ENCODE measurements at regions not wholly inside any gene's neighbourhood (a gene's known extent, or its start where the extent isn't known, plus 50 kb on each side); places are given as distances from the start of the nearest gene placed in this dataset.

DNA sequence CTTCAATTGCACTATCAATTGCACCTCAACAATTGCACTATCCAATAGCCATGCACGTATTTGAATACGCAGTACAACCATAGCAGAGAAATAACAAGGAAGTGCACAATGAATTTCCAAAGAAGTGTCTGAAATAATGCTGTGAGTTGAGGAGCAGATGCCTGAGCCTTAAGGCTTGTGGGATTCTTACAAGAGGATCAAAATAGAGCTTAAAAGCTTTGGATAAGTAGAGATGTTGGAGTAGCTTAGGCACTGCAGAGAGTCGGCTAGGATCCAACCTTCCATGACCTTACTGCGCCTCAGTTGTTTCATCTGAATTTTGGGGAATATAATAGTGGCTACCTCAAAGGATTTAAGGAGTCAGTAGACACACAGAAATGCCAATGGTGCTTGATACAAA is 196.1 kb upstream of the FLRT2 start:
- H3K4me1 ChIP-seq, result no peaks in the 10 kb centered on the region
- no peak overlapping the region for H3K9ac ChIP-seq
- no peaks in the 10 kb centered on the region for H3K9me3 ChIP-seq (ENCODE audit: control insufficient read depth, low read length)
- no peak overlapping the region for H3K4me2 ChIP-seq (ENCODE audit: low read length)
- no peaks in the 10 kb centered on the region for H3K79me2 ChIP-seq
- H3K4me3 ChIP-seq (ENCODE audit: low read depth, low read length), result no peak overlapping the region
- no peaks in the 10 kb centered on the region for H3K27me3 ChIP-seq (ENCODE audit: control insufficient read depth, insufficient read depth, low read length)
- TF ChIP-seq, protein P1, sequence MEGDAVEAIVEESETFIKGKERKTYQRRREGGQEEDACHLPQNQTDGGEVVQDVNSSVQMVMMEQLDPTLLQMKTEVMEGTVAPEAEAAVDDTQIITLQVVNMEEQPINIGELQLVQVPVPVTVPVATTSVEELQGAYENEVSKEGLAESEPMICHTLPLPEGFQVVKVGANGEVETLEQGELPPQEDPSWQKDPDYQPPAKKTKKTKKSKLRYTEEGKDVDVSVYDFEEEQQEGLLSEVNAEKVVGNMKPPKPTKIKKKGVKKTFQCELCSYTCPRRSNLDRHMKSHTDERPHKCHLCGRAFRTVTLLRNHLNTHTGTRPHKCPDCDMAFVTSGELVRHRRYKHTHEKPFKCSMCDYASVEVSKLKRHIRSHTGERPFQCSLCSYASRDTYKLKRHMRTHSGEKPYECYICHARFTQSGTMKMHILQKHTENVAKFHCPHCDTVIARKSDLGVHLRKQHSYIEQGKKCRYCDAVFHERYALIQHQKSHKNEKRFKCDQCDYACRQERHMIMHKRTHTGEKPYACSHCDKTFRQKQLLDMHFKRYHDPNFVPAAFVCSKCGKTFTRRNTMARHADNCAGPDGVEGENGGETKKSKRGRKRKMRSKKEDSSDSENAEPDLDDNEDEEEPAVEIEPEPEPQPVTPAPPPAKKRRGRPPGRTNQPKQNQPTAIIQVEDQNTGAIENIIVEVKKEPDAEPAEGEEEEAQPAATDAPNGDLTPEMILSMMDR (IDR thresholded peaks at IDR 0.05), result no peak
- no peak overlapping the region for H2AFZ ChIP-seq
- no peak overlapping the region for H3K27ac ChIP-seq
- no peaks in the 10 kb centered on the region for H3K36me3 ChIP-seq (ENCODE audit: control insufficient read depth, insufficient read depth, low read length)

DNA sequence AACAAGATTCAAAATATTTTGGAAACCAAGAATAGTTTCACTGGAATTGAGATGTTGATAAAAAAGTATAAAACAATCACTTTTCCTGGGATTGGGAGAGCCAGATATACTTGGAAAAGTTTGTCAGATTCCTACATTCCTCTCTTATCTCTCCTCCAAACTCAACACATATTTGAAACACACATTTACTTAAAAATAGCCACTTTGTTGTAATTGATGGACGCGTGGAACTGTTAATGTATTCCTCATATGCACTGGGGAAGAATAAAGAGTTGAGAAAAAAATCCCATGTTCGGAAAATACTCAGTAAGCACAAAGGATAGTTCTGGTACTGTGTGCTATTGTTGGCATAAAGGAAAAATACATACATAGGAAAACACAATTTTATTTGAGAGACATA is 195.6 kb upstream of the FLRT2 start:
- TF ChIP-seq, protein P1 (IDR thresholded peaks at IDR 0.05), result no peak
- Histone ChIP-seq H3K9me3 (ENCODE audit: control insufficient read depth, low read length) (no peaks in the 10 kb centered on the region), H3K36me3 (ENCODE audit: control insufficient read depth, insufficient read depth, low read length) (no peaks in the 10 kb centered on the region), H3K9ac (no peak overlapping the region), H3K4me1 (no peaks in the 10 kb centered on the region), H3K27me3 (ENCODE audit: control insufficient read depth, insufficient read depth, low read length) (no peaks in the 10 kb centered on the region), H3K4me3 (ENCODE audit: low read depth, low read length) (no peak overlapping the region), H2AFZ (no peak overlapping the region), H3K79me2 (no peaks in the 10 kb centered on the region), H3K27ac (no peak overlapping the region), H3K4me2 (ENCODE audit: low read length) (no peak overlapping the region)

DNA sequence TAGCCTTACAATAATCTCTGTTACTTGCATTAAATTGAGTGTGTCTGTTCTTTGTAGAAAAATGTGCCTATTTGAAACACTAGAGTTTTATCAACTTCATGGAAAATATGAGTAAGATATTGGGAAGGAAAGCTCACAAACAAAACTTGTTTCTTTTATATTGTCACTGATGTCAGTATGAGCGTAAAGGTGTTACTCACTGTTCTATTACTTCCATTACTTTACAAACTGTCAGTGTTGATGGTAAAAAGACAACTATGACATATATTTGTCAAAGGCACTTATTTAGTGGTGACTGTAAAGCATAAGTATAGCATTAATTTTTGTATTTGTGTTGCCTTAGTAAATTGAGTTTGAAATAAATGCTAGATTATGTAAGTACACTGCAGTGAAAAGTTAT is 193.7 kb upstream of the FLRT2 start:
- H3K36me3 ChIP-seq (ENCODE audit: control insufficient read depth, insufficient read depth, low read length), result no peaks in the 10 kb centered on the region
- no peak overlapping the region for H3K9ac ChIP-seq
- H3K27me3 ChIP-seq (ENCODE audit: control insufficient read depth, insufficient read depth, low read length), result no peaks in the 10 kb centered on the region
- H3K4me2 ChIP-seq (ENCODE audit: low read length), result no peak overlapping the region
- H3K27ac ChIP-seq, result no peak overlapping the region
- no peaks in the 10 kb centered on the region for H3K4me1 ChIP-seq
- no peaks in the 10 kb centered on the region for H3K9me3 ChIP-seq (ENCODE audit: control insufficient read depth, low read length)
- no peaks in the 10 kb centered on the region for H3K79me2 ChIP-seq
- H2AFZ ChIP-seq, result no peak overlapping the region
- H3K4me3 ChIP-seq (ENCODE audit: low read depth, low read length), result no peak overlapping the region
- TF ChIP-seq, protein P1 (IDR thresholded peaks at IDR 0.05), result no peak

DNA sequence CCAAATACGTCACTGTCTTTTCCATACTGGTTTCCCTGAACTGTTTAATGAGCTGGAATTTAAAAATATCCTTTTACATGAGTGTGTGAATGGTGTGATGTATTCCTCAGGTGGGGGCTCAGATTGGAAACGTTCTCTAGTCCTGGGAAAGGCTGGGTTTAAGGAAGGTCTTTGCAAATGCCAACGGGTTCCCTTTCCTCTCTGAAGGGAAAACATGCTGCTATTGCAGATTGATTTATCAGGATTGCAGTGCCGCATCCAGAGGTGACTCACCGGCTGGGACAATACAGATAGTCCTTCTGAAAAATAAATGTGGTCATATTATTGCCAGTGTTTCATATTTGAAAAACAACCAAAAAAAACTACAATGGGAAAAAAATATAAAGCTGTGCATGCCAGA is 193.1 kb upstream of the FLRT2 start:
- Histone ChIP-seq H3K36me3 (ENCODE audit: control insufficient read depth, insufficient read depth, low read length) (no peaks in the 10 kb centered on the region), H3K9ac (no peak overlapping the region), H3K4me2 (ENCODE audit: low read length) (no peak overlapping the region), H3K9me3 (ENCODE audit: control insufficient read depth, low read length) (no peaks in the 10 kb centered on the region), H3K79me2 (no peaks in the 10 kb centered on the region), H3K4me3 (ENCODE audit: low read depth, low read length) (no peak overlapping the region), H3K27ac (no peak overlapping the region), H2AFZ (no peak overlapping the region), H3K27me3 (ENCODE audit: control insufficient read depth, insufficient read depth, low read length) (no peaks in the 10 kb centered on the region), H3K4me1 (no peaks in the 10 kb centered on the region)
- TF ChIP-seq, protein P1 (IDR thresholded peaks at IDR 0.05), result no peak

DNA sequence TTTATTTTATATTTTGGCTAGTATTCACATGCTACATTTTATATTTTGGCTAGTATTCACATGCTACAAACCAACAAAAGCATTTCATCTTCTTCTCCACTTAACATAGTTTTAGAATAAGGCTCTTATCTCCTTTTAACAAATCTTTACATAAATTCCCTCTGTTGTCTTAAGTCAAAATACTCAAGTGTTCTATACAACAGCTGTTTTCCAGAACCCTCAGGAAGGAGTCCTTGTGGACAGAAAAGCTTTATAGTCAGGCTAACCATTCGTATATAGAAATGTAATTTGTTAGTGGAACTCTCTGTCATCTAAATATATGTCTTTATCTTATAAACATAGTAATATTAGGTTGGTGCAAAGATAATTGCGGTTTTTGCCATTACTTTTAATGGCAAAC is 191.0 kb upstream of the FLRT2 start:
- no peak overlapping the region for H2AFZ ChIP-seq
- no peak overlapping the region for H3K27ac ChIP-seq
- no peak overlapping the region for H3K9ac ChIP-seq
- no peaks in the 10 kb centered on the region for H3K9me3 ChIP-seq (ENCODE audit: control insufficient read depth, low read length)
- H3K79me2 ChIP-seq, result no peaks in the 10 kb centered on the region
- no peaks in the 10 kb centered on the region for H3K4me1 ChIP-seq
- no peak overlapping the region for H3K4me3 ChIP-seq (ENCODE audit: low read depth, low read length)
- no peaks in the 10 kb centered on the region for H3K36me3 ChIP-seq (ENCODE audit: control insufficient read depth, insufficient read depth, low read length)
- no peak overlapping the region for H3K4me2 ChIP-seq (ENCODE audit: low read length)
- no peaks in the 10 kb centered on the region for H3K27me3 ChIP-seq (ENCODE audit: control insufficient read depth, insufficient read depth, low read length)
- TF ChIP-seq, protein P1 (IDR thresholded peaks at IDR 0.05), result no peak
